Osteoblast (primary cell): ENCODE measurements at regions not wholly inside any gene's neighbourhood (a gene's known extent, or its start where the extent isn't known, plus 50 kb on each side); places are given as distances from the start of the nearest gene placed in this dataset.

Experiments
- DNase-seq: peaks from one replicate; pipeline ENCODE4 v3.0.0; 2011; ENCODE audit warnings: low spot score, mixed read lengths; ENCODE audit not compliant: insufficient read length; ENCODE audit errors: missing footprints
- H2AFZ ChIP-seq: 2 replicates; pipeline ENCODE4 v1.6.0; 2011; ENCODE audit warnings: mild to moderate bottlenecking, low read length
- H3K27ac ChIP-seq: 2 replicates; pipeline ENCODE4 v1.5.1; 2011; ENCODE audit warnings: mild to moderate bottlenecking, low read depth, low read length, moderate library complexity
- H3K27me3 ChIP-seq: 2 replicates; pipeline ENCODE4 v1.6.0; 2012; ENCODE audit warnings: mild to moderate bottlenecking, control low read depth, inconsistent platforms, low read length, moderate library complexity; ENCODE audit not compliant: insufficient read depth
- H3K36me3 ChIP-seq: 2 replicates; pipeline ENCODE4 v1.5.1; 2011; ENCODE audit warnings: mild to moderate bottlenecking, low read length, control low read depth, moderate library complexity; ENCODE audit not compliant: insufficient read depth
- H3K4me1 ChIP-seq: 2 replicates; pipeline ENCODE4 v1.5.1; 2011; ENCODE audit warnings: mild to moderate bottlenecking, low read length, control low read depth, moderate library complexity; ENCODE audit not compliant: insufficient read depth
- H3K4me2 ChIP-seq: 2 replicates; pipeline ENCODE4 v1.6.0; 2011; ENCODE audit warnings: mild to moderate bottlenecking, low read length; ENCODE audit not compliant: insufficient read depth
- H3K4me3 ChIP-seq: fragments of 200-600 bp; sonication (generic); 3 replicates; pipeline ENCODE4 v1.5.1; 2012; ENCODE audit warnings: mild to moderate bottlenecking, low read length, inconsistent platforms; ENCODE audit not compliant: insufficient read depth
- H3K79me2 ChIP-seq: 2 replicates; pipeline ENCODE4 v1.6.0; 2012; ENCODE audit warnings: mild to moderate bottlenecking, low read length, control low read depth, inconsistent platforms; ENCODE audit not compliant: insufficient read depth
- H3K9me3 ChIP-seq: 2 replicates; pipeline ENCODE4 v1.5.1; 2011; ENCODE audit warnings: low read depth, low read length, control low read depth
- H4K20me1 ChIP-seq: 2 replicates; pipeline ENCODE4 v1.6.0; 2012; ENCODE audit warnings: mild to moderate bottlenecking, low read length, control low read depth; ENCODE audit not compliant: insufficient read depth
- CTCF ChIP-seq: IDR thresholded peaks from 2 replicates; pipeline ENCODE4 v1.5.1; 2011; ENCODE audit warnings: mild to moderate bottlenecking, low read depth, low read length, moderate library complexity; ENCODE audit errors: extremely low read depth

- H3K4me2 ChIP-seq, result no peak overlapping the region
- H3K27ac ChIP-seq, result no peak overlapping the region
- no peaks in the 10 kb centered on the region for H3K79me2 ChIP-seq
- no peaks in the 10 kb centered on the region for H4K20me1 ChIP-seq
- H3K4me3 ChIP-seq, result no peak overlapping the region
- no peaks in the 10 kb centered on the region for H3K9me3 ChIP-seq
- no peaks in the 10 kb centered on the region for H3K4me1 ChIP-seq
- TF ChIP-seq CTCF, result no peak
- H3K36me3 ChIP-seq, result no peaks in the 10 kb centered on the region
- H2AFZ ChIP-seq, result no peak overlapping the region
- H3K27me3 ChIP-seq, result no peaks in the 10 kb centered on the region
- no peak for DNase-seq
These were observed 67.0 kb upstream of the RPS6KA3 start for GRCh38 chrX:20333672-20334071.

DNA sequence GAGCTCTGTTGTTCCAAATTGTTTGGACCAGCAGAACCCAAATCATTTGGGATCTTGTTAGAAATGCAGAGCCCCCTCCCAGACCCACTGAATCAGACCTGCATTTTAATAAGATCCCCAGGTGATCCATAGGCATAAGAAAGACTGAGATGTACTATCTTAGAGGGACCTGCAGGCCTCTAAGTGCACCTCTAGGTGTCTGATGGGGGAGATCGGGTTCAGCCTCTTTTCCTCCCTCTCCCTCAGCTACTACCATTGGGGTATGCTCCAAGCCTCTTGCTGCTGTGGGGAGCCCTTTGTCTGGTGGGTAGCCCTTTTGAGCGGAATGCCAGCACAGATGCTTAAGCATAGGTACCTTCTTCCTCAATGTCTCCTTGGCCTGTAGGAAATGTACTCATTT lies 63.8 kb upstream of the RPS6KA3 start:
- Histone ChIP-seq H2AFZ (no peak overlapping the region), H3K4me3 (no peak overlapping the region)

GRCh38 chrX:20329435-20329834 lies 62.7 kb upstream of the RPS6KA3 start:
- Histone ChIP-seq H3K4me3 (no peak overlapping the region), H3K9me3 (no peaks in the 10 kb centered on the region), H2AFZ (no peak overlapping the region), H3K79me2 (no peaks in the 10 kb centered on the region), H3K36me3 (no peaks in the 10 kb centered on the region), H3K4me1 (no peaks in the 10 kb centered on the region), H4K20me1 (no peaks in the 10 kb centered on the region), H3K27me3 (no peaks in the 10 kb centered on the region), H3K4me2 (no peak overlapping the region), H3K27ac (no peak overlapping the region)
- no peak for DNase-seq
- no peak for TF ChIP-seq CTCF

More for the DNA sequence above, 63.8 kb upstream of the RPS6KA3 start:
- Histone ChIP-seq H3K27ac (no peak overlapping the region), H3K4me1 (no peaks in the 10 kb centered on the region), H3K9me3 (no peaks in the 10 kb centered on the region), H3K79me2 (no peaks in the 10 kb centered on the region), H3K4me2 (no peak overlapping the region), H3K27me3 (no peaks in the 10 kb centered on the region), H3K36me3 (no peaks in the 10 kb centered on the region), H4K20me1 (no peaks in the 10 kb centered on the region)
- no peak for DNase-seq
- TF ChIP-seq CTCF, result no peak

- H3K4me3 ChIP-seq, result no peak overlapping the region
- no peak for DNase-seq
These were observed 59.2 kb upstream of the RPS6KA3 start for GRCh38 chrX:20325786-20326388.

More at GRCh38 chrX:20325786-20326388, 59.2 kb upstream of the RPS6KA3 start:
- Histone ChIP-seq H3K27ac (no peak overlapping the region), H3K36me3 (no peaks in the 10 kb centered on the region), H3K4me1 (no peaks in the 10 kb centered on the region), H3K27me3 (no peaks in the 10 kb centered on the region), H3K79me2 (no peaks in the 10 kb centered on the region), H4K20me1 (no peaks in the 10 kb centered on the region), H3K9me3 (no peaks in the 10 kb centered on the region), H3K4me2 (no peak overlapping the region), H2AFZ (no peak overlapping the region)
- no peak for TF ChIP-seq CTCF
